ENCODE measurements at regions not wholly inside any gene's neighbourhood (a gene's known extent, or its start where the extent isn't known, plus 50 kb on each side); places are given as distances from the start of the nearest gene placed in this dataset.

GRCh38 chr2:107018366-107018765 lies 132.4 kb upstream of the ST6GAL2 start:
- no peak for DNase-seq
- Mint-ChIP-seq H3K27ac (no peak overlapping the region), H3K4me1 (no peaks in the 10 kb centered on the region), H3K27me3 (no peaks in the 10 kb centered on the region), H3K36me3 (ENCODE audit: low read depth) (no peaks in the 10 kb centered on the region), H3K9me3 (no peaks in the 10 kb centered on the region), H3K4me3 (no peak overlapping the region)
- intact Hi-C loops (cut with micrococcal nuclease) = no loop called here

- Mint-ChIP-seq H3K9me3 (peaks cover 6% of the 10 kb centered on the region), H3K27me3 (no peaks in the 10 kb centered on the region), H3K36me3 (ENCODE audit: low read depth) (no peaks in the 10 kb centered on the region), H3K4me3 (no peak overlapping the region), H3K4me1 (no peaks in the 10 kb centered on the region), H3K27ac (no peak overlapping the region)
- intact Hi-C loops (cut with micrococcal nuclease) = no loop called here
- no peak for DNase-seq
Observed at GRCh38 chr2:107020392-107020791, 134.4 kb upstream of the ST6GAL2 start.

- no peaks in the 10 kb centered on the region for H3K36me3 Mint-ChIP-seq (ENCODE audit: low read depth)
Observed at GRCh38 chr2:107024269-107024668, 138.3 kb upstream of the ST6GAL2 start.

GRCh38 chr2:107025291-107025857 lies 139.4 kb upstream of the ST6GAL2 start:
- intact Hi-C loops (cut with micrococcal nuclease) = no loop called here
- Mint-ChIP-seq H3K27me3 (no peaks in the 10 kb centered on the region), H3K4me1 (no peaks in the 10 kb centered on the region), H3K36me3 (ENCODE audit: low read depth) (no peaks in the 10 kb centered on the region), H3K9me3 (peaks cover 6% of the 10 kb centered on the region), H3K4me3 (no peak overlapping the region), H3K27ac (no peak overlapping the region)
- no peak for DNase-seq

More at GRCh38 chr2:107024269-107024668, 138.3 kb upstream of the ST6GAL2 start:
- no peak overlapping the region for H3K27ac Mint-ChIP-seq
- no peak overlapping the region for H3K4me3 Mint-ChIP-seq
- H3K27me3 Mint-ChIP-seq = no peaks in the 10 kb centered on the region
- intact Hi-C loops (cut with micrococcal nuclease) = no loop called here
- no peak for DNase-seq
- H3K9me3 Mint-ChIP-seq = peaks cover 6% of the 10 kb centered on the region
- no peaks in the 10 kb centered on the region for H3K4me1 Mint-ChIP-seq

- H3K27me3 Mint-ChIP-seq = no peaks in the 10 kb centered on the region
- H3K27ac Mint-ChIP-seq = no peak overlapping the region
- no peak for DNase-seq
- H3K9me3 Mint-ChIP-seq = peaks cover 6% of the 10 kb centered on the region
- H3K4me3 Mint-ChIP-seq = no peak overlapping the region
- intact Hi-C loops (cut with micrococcal nuclease) = no loop called here
- H3K4me1 Mint-ChIP-seq = no peaks in the 10 kb centered on the region
- H3K36me3 Mint-ChIP-seq (ENCODE audit: low read depth) = no peaks in the 10 kb centered on the region
Observed at GRCh38 chr2:107025869-107026380, 140.0 kb upstream of the ST6GAL2 start.

GRCh38 chr2:107027205-107027604 lies 141.2 kb upstream of the ST6GAL2 start:
- Mint-ChIP-seq H3K36me3 (ENCODE audit: low read depth) (no peaks in the 10 kb centered on the region), H3K4me3 (no peak overlapping the region), H3K27me3 (no peaks in the 10 kb centered on the region), H3K9me3 (peaks cover 6% of the 10 kb centered on the region), H3K4me1 (no peaks in the 10 kb centered on the region), H3K27ac (no peak overlapping the region)
- DNase-seq = no peak
- intact Hi-C loops (cut with micrococcal nuclease) = no loop called here

GRCh38 chr2:107027810-107028209 lies 141.8 kb upstream of the ST6GAL2 start:
- Mint-ChIP-seq H3K4me1 (no peaks in the 10 kb centered on the region), H3K36me3 (ENCODE audit: low read depth) (no peaks in the 10 kb centered on the region), H3K27me3 (no peaks in the 10 kb centered on the region), H3K9me3 (peaks cover 6% of the 10 kb centered on the region), H3K27ac (no peak overlapping the region), H3K4me3 (no peak overlapping the region)
- intact Hi-C loops (cut with micrococcal nuclease) = no loop called here
- DNase-seq = no peak

GRCh38 chr2:107028661-107029060 lies 142.7 kb upstream of the ST6GAL2 start:
- Mint-ChIP-seq H3K4me3 (no peak overlapping the region), H3K4me1 (no peaks in the 10 kb centered on the region), H3K36me3 (ENCODE audit: low read depth) (no peaks in the 10 kb centered on the region), H3K27ac (no peak overlapping the region), H3K27me3 (no peaks in the 10 kb centered on the region), H3K9me3 (peaks cover 6% of the 10 kb centered on the region)
- intact Hi-C loops (cut with micrococcal nuclease) = no loop called here
- DNase-seq = no peak

GRCh38 chr2:107036293-107036692 lies 150.3 kb upstream of the ST6GAL2 start:
- no peak for DNase-seq
- intact Hi-C loops (cut with micrococcal nuclease) = no loop called here
- no peak overlapping the region for H3K27ac Mint-ChIP-seq
- H3K27me3 Mint-ChIP-seq = no peaks in the 10 kb centered on the region
- peaks cover 8% of the 10 kb centered on the region for H3K9me3 Mint-ChIP-seq
- H3K36me3 Mint-ChIP-seq (ENCODE audit: low read depth) = no peaks in the 10 kb centered on the region
- no peaks in the 10 kb centered on the region for H3K4me1 Mint-ChIP-seq
- H3K4me3 Mint-ChIP-seq = no peak overlapping the region

- Mint-ChIP-seq H3K36me3 (ENCODE audit: low read depth) (no peaks in the 10 kb centered on the region), H3K4me1 (no peaks in the 10 kb centered on the region), H3K27ac (no peak overlapping the region), H3K27me3 (no peaks in the 10 kb centered on the region), H3K9me3 (no peaks in the 10 kb centered on the region), H3K4me3 (no peak overlapping the region)
- no peak for DNase-seq
- intact Hi-C loops (cut with micrococcal nuclease) = no loop called here
Observed at GRCh38 chr2:107062173-107062572, 176.2 kb upstream of the ST6GAL2 start.

- intact Hi-C loops (cut with micrococcal nuclease) = no loop called here
- H3K27me3 Mint-ChIP-seq = no peaks in the 10 kb centered on the region
- DNase-seq = no peak
- H3K36me3 Mint-ChIP-seq (ENCODE audit: low read depth) = no peaks in the 10 kb centered on the region
- no peak overlapping the region for H3K27ac Mint-ChIP-seq
- H3K4me1 Mint-ChIP-seq = no peaks in the 10 kb centered on the region
- H3K9me3 Mint-ChIP-seq = no peaks in the 10 kb centered on the region
- no peak overlapping the region for H3K4me3 Mint-ChIP-seq
Observed at GRCh38 chr2:107062599-107063220, 176.7 kb upstream of the ST6GAL2 start.

- H3K4me3 Mint-ChIP-seq = no peak overlapping the region
- no peak for DNase-seq
- no peaks in the 10 kb centered on the region for H3K4me1 Mint-ChIP-seq
- no peaks in the 10 kb centered on the region for H3K27me3 Mint-ChIP-seq
- no peak overlapping the region for H3K27ac Mint-ChIP-seq
- intact Hi-C loops (cut with micrococcal nuclease) = no loop called here
- no peaks in the 10 kb centered on the region for H3K9me3 Mint-ChIP-seq
- H3K36me3 Mint-ChIP-seq (ENCODE audit: low read depth) = no peaks in the 10 kb centered on the region
Observed at GRCh38 chr2:107063228-107063627, 177.3 kb upstream of the ST6GAL2 start.

- Mint-ChIP-seq H3K4me1 (no peaks in the 10 kb centered on the region), H3K9me3 (no peaks in the 10 kb centered on the region), H3K4me3 (no peak overlapping the region), H3K36me3 (ENCODE audit: low read depth) (no peaks in the 10 kb centered on the region), H3K27me3 (no peaks in the 10 kb centered on the region), H3K27ac (no peak overlapping the region)
- DNase-seq = no peak
- intact Hi-C loops (cut with micrococcal nuclease) = no loop called here
Observed at GRCh38 chr2:107064750-107065149, 178.8 kb upstream of the ST6GAL2 start.

- H3K27me3 Mint-ChIP-seq = no peaks in the 10 kb centered on the region
- H3K9me3 Mint-ChIP-seq = no peaks in the 10 kb centered on the region
- H3K36me3 Mint-ChIP-seq (ENCODE audit: low read depth) = no peaks in the 10 kb centered on the region
- peaks cover 4% of the 10 kb centered on the region for H3K4me1 Mint-ChIP-seq
- H3K27ac Mint-ChIP-seq = no peak overlapping the region
- intact Hi-C loops (cut with micrococcal nuclease) = no loop called here
- no peak overlapping the region for H3K4me3 Mint-ChIP-seq
- DNase-seq = no peak
Observed at GRCh38 chr2:107068069-107068916, 182.3 kb upstream of the ST6GAL2 start.
